Activated CD4-positive, alpha-beta T cell treated with anti-CD3 and anti-CD28 coated beads for 4 hours (primary cell): ENCODE measurements at regions not wholly inside any gene's neighbourhood (a gene's known extent, or its start where the extent isn't known, plus 50 kb on each side); places are given as distances from the start of the nearest gene placed in this dataset.

Experiments used
- DNase-seq, 2 donors: peaks; one replicate each; pipeline ENCODE4 v3.0.0-alpha.2; 2020

DNA sequence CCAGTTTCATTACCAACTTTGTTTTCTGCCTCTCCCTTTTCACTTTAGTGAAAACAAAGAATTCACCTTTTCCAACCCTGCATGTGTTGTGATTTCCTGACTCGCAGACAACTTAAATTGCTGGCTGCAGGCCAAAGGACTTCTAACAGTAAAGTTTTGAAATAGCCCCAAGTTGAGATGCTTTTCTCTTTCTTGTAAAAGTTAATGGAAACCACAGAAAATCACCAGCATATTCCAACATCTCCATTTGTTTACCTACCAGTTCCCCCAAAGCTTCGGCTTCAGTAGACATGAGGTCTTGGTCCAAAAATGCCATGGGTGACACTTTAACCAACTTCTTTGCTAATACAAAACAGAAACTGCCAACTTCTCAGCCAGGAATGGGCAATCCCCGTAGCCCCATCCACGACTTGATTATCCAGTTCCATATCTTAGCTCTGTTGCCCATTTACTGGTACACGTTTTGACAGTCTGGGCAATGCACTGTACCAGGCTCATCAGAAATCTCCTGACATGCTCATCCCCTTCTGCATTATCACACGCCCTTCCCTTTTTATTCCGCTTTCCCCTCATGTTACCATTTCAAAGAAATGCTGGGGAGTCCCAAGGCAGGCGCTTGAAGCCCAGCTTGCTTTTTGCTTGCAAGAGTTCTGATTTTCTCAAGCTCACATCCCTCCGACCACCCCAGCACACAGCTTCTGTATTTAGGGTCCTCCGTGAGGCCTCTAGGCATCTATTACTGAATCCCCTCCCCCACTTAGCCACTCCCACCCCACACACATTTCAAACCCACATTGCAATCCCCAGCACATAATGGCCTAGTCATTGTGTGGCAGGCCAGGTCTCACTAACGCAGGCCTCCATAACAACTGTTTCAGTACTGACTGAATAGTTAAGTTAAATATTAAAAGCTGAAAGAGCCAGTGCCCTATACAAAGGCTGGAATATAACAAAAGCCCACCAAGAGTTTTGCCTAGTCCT lies 137.9 kb upstream of the S100G start:
- no peak for DNase-seq

GRCh38 chrX:16516232-16516876 lies 133.6 kb upstream of the S100G start:
- DNase-seq, result no peak

DNA sequence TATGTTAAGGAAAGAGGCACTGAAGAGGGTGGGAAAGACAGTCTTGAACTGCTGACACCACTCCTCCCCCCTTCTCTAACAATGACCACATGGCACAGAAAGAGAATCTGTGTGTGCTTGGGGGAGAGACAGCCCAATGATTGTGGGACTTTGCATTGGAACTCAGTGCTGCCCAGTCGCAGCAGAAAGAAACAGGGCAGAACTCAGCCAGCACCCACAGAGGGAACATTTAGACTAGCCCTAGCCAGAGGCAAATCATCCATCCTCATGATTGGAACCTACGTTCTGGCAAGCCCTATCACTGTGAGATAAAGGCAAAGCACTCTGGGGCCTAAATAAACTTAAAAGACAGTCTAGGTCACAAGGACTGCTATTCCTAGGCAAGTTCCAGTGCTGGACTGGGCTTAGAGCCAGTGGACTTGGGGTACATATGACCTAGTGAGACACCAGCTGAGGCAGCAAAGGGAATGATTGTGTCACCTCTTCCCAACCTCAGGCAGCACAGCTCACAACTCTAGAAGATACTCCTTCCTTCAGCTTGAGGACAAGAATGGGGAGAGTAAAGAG lies 132.8 kb upstream of the S100G start:
- no peak for DNase-seq

- DNase-seq, result no peak
Observed at GRCh38 chrX:16518131-16518530, 131.8 kb upstream of the S100G start.

DNA sequence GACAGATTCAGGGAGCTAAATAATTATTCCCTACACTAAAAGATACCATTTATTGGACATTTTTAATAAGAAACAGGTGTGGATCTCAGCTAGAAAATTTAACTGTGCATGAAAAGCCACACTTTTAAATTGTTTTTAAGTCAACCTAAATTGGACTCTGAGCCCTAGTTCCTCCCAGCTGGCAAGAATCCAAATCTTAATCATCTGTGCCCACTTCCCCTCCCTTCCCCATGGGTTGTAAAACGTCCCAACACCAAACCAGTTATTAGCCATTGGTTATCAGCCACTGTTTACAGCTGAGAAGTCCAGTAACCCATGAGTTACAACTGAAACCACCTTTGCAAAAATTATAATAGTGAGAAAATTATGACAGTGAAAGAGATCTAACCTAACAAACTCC lies 125.6 kb upstream of the S100G start:
- no peak for DNase-seq

- no peak for DNase-seq
Observed at GRCh38 chrX:16526003-16526402, 124.0 kb upstream of the S100G start.

- DNase-seq, result peak; percentile 4 to 21
Observed at GRCh38 chrX:16528620-16529019, 121.3 kb upstream of the S100G start.
